ENCODE measurements at regions not wholly inside any gene's neighbourhood (a gene's known extent, or its start where the extent isn't known, plus 50 kb on each side); places are given as distances from the start of the nearest gene placed in this dataset.

- no peak for TF ChIP-seq CTCF (conservative IDR thresholded peaks at IDR 0.05; ENCODE audit: low read depth, low read length)
- no peak for TF ChIP-seq EZH2phosphoT487 (IDR thresholded peaks at IDR 0.05; ENCODE audit: borderline replicate concordance, low read length)
Measured at GRCh38 chr1:87765057-87765680, 436.5 kb downstream of the LMO4 start.

All from PC-3 (cell line).